ENCODE measurements at regions not wholly inside any gene's neighbourhood (a gene's known extent, or its start where the extent isn't known, plus 50 kb on each side); places are given as distances from the start of the nearest gene placed in this dataset.

DNA sequence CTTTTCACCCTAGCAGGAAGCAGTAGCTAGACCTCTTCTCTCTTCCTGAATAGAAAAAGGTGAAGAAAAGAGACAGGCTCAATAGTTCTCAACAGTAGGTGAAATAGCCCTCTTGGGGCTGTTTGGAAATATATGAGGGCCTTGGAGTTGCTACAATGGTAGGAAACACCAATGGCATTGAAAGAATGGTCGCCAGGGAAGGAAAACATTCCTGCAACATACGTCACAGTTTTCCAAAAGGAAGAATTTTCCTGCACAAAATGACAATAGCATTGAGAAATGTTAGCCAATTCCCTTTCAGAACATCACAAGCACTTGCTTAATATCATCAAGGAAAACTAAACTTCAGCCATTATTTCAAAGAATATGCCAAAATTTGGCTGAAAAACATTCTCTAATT is 484.5 kb downstream of the IGSF11 start:
- Histone ChIP-seq H3K27me3 (ENCODE audit: control insufficient read depth, insufficient read depth, low read length) (no peaks in the 10 kb centered on the region), H3K4me2 (ENCODE audit: low read length) (no peak overlapping the region), H3K9ac (no peak overlapping the region), H2AFZ (no peak overlapping the region), H3K4me3 (ENCODE audit: low read depth, low read length) (no peak overlapping the region), H3K9me3 (ENCODE audit: control insufficient read depth, low read length) (no peaks in the 10 kb centered on the region), H3K4me1 (no peaks in the 10 kb centered on the region), H3K27ac (no peak overlapping the region), H3K36me3 (ENCODE audit: control insufficient read depth, insufficient read depth, low read length) (no peaks in the 10 kb centered on the region), H3K79me2 (no peaks in the 10 kb centered on the region)
- TF ChIP-seq, protein P1, sequence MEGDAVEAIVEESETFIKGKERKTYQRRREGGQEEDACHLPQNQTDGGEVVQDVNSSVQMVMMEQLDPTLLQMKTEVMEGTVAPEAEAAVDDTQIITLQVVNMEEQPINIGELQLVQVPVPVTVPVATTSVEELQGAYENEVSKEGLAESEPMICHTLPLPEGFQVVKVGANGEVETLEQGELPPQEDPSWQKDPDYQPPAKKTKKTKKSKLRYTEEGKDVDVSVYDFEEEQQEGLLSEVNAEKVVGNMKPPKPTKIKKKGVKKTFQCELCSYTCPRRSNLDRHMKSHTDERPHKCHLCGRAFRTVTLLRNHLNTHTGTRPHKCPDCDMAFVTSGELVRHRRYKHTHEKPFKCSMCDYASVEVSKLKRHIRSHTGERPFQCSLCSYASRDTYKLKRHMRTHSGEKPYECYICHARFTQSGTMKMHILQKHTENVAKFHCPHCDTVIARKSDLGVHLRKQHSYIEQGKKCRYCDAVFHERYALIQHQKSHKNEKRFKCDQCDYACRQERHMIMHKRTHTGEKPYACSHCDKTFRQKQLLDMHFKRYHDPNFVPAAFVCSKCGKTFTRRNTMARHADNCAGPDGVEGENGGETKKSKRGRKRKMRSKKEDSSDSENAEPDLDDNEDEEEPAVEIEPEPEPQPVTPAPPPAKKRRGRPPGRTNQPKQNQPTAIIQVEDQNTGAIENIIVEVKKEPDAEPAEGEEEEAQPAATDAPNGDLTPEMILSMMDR (IDR thresholded peaks at IDR 0.05), result no peak

DNA sequence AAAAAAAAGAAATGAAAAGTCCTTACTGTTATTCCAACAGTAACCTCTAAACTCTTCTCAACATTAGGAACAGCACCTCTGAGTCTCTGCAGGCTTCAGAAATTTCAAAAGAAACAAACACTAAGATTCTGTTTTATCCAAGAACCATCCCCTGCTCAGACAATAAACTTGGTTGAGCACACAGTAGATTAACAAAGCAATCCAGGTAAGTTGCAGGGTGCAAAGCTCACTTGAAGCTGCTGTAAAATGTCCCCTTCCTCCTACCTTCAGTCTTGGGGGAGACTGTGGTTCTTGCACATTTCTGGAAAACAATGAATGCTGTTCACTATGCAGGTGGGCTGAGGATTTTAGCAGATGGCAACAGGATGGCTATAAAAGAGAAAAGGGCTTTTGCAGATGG is 484.1 kb downstream of the IGSF11 start:
- no peak overlapping the region for H3K9ac ChIP-seq
- H3K4me3 ChIP-seq (ENCODE audit: low read depth, low read length), result no peak overlapping the region
- no peaks in the 10 kb centered on the region for H3K27me3 ChIP-seq (ENCODE audit: control insufficient read depth, insufficient read depth, low read length)
- no peaks in the 10 kb centered on the region for H3K4me1 ChIP-seq
- H3K4me2 ChIP-seq (ENCODE audit: low read length), result no peak overlapping the region
- no peaks in the 10 kb centered on the region for H3K79me2 ChIP-seq
- TF ChIP-seq, protein P1 (IDR thresholded peaks at IDR 0.05), result no peak
- no peaks in the 10 kb centered on the region for H3K36me3 ChIP-seq (ENCODE audit: control insufficient read depth, insufficient read depth, low read length)
- H2AFZ ChIP-seq, result no peak overlapping the region
- no peak overlapping the region for H3K27ac ChIP-seq
- no peaks in the 10 kb centered on the region for H3K9me3 ChIP-seq (ENCODE audit: control insufficient read depth, low read length)

DNA sequence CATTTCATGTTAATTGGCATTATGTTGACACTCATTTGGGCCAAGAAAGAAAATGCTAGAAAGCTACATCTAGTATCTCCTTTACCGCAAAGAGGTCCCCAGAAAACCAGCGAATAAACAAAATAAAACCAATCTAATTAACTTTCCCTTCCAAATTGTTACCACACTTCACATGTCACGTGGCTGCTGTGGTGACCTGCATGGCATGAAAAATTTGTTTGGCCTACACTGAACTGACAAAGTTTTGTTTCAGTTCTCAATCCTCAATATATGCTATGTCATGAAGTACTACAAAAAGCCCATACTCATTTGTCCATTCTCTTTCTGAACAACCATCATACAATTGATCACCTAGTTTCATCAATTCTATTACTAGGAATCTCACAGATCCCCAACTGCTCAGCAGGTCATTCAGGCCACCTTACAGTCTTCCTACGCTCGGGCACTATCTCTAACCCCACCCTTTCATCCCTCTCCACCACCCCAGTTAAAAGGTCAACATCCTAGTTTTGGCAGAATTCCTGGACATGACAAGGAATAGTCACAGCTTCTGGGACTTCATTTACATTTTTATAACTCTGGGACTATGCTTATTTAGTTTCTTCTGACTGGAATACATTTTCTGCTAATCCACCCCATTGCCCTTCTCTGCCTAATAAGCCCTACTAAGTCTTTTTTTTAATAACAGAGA is 480.4 kb downstream of the IGSF11 start:
- TF ChIP-seq, protein P1 (IDR thresholded peaks at IDR 0.05), result no peak
- H3K36me3 ChIP-seq (ENCODE audit: control insufficient read depth, insufficient read depth, low read length), result no peaks in the 10 kb centered on the region
- H3K79me2 ChIP-seq, result no peaks in the 10 kb centered on the region
- no peak overlapping the region for H3K4me3 ChIP-seq (ENCODE audit: low read depth, low read length)
- no peaks in the 10 kb centered on the region for H3K27me3 ChIP-seq (ENCODE audit: control insufficient read depth, insufficient read depth, low read length)
- no peak overlapping the region for H3K4me2 ChIP-seq (ENCODE audit: low read length)
- no peak overlapping the region for H2AFZ ChIP-seq
- H3K4me1 ChIP-seq, result no peaks in the 10 kb centered on the region
- H3K9ac ChIP-seq, result no peak overlapping the region
- H3K9me3 ChIP-seq (ENCODE audit: control insufficient read depth, low read length), result no peaks in the 10 kb centered on the region
- H3K27ac ChIP-seq, result no peak overlapping the region

DNA sequence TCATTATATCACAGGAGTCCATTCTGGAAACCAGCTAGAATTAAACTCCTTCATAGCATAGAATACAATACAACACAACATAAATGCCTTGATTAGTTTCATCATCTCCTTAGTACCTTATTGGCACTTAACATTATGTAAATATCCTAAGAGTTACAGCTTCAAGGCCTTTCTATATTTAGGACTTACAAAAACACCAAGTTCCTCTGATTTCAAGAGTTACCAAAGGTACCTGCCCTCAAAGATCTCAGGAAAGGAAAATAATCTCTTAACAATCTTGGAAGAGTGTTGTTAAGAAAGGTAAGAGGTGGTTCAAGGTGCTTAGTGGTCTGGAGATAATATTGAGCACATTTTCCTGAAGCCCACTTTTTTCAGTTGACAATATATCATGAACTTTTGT is 477.7 kb downstream of the IGSF11 start:
- Histone ChIP-seq H3K27ac (no peak overlapping the region), H3K9ac (no peak overlapping the region), H3K4me2 (ENCODE audit: low read length) (no peak overlapping the region), H3K27me3 (ENCODE audit: control insufficient read depth, insufficient read depth, low read length) (no peaks in the 10 kb centered on the region), H2AFZ (no peak overlapping the region), H3K4me3 (ENCODE audit: low read depth, low read length) (no peak overlapping the region), H3K36me3 (ENCODE audit: control insufficient read depth, insufficient read depth, low read length) (no peaks in the 10 kb centered on the region), H3K9me3 (ENCODE audit: control insufficient read depth, low read length) (no peaks in the 10 kb centered on the region), H3K4me1 (no peaks in the 10 kb centered on the region), H3K79me2 (no peaks in the 10 kb centered on the region)
- TF ChIP-seq, protein P1 (IDR thresholded peaks at IDR 0.05), result no peak

DNA sequence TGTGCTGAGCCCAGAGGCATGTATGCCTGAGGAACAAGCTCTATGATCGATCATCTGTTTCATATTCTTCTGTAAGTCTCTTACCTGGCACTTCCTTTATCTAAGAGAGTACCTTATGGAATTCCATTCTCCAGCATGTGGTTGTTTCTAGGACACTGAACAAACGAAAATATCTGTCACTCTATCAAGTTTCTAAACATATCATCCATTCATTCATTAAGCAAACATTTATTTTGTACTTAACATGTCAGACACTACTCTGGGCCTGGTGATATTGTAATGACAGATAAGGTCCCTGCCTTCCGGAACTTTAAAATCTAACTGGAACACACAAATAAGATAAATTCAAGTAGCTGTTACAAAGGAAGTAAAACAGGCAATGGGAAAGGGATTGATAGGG is 477.1 kb downstream of the IGSF11 start:
- TF ChIP-seq, protein P1 (IDR thresholded peaks at IDR 0.05), result no peak

More for the DNA sequence above, 477.1 kb downstream of the IGSF11 start:
- Histone ChIP-seq H3K4me1 (no peaks in the 10 kb centered on the region), H3K79me2 (no peaks in the 10 kb centered on the region), H2AFZ (no peak overlapping the region), H3K4me2 (ENCODE audit: low read length) (no peak overlapping the region), H3K27me3 (ENCODE audit: control insufficient read depth, insufficient read depth, low read length) (no peaks in the 10 kb centered on the region), H3K9me3 (ENCODE audit: control insufficient read depth, low read length) (no peaks in the 10 kb centered on the region), H3K36me3 (ENCODE audit: control insufficient read depth, insufficient read depth, low read length) (no peaks in the 10 kb centered on the region), H3K27ac (no peak overlapping the region), H3K4me3 (ENCODE audit: low read depth, low read length) (no peak overlapping the region), H3K9ac (no peak overlapping the region)

Measured in parathyroid adenoma (tissue), 2 donors.